Endothelial cell of umbilical vein (primary cell): ENCODE measurements at regions not wholly inside any gene's neighbourhood (a gene's known extent, or its start where the extent isn't known, plus 50 kb on each side); places are given as distances from the start of the nearest gene placed in this dataset.

ENCODE experiments used
- BruUV-seq: library from RNA; stranded (reverse); fragments of 400-500 nt; replicated peaks from 2 replicates; lab custom pipeline; 2021; lab: Mats Ljungman, UMichigan
- CTCF ChIA-PET: fragments of 300-600, 350-600 bp; sonication (Branson Sonifier 250); formaldehyde crosslinking; loops from one replicate; lab custom pipeline; 2021; ENCODE audit warnings: antibody characterized with exemption, inconsistent platforms; lab: Charles Lee
- POLR2A ChIA-PET: fragments of 300-600, 350-600 bp; sonication (Branson Sonifier 250); formaldehyde crosslinking; loops from one replicate; lab custom pipeline; 2021; ENCODE audit warnings: antibody characterized with exemption, inconsistent platforms; lab: Charles Lee
- DNase-seq: peaks from one replicate; pipeline ENCODE4 v3.0.0-alpha.2; 2011; ENCODE audit warnings: low read depth, low spot score
- FAIRE-seq: peaks from 2 replicates; lab custom pipeline; 2011; peaks lifted over from hg19 to GRCh38; lab: Jason Lieb, UNC
- H2AFZ ChIP-seq: 2 replicates; pipeline ENCODE4 v1.6.0; 2012; ENCODE audit warnings: low read depth, low read length, control low read depth, inconsistent platforms
- H3K27ac ChIP-seq: 2 replicates; pipeline ENCODE4 v1.5.1; 2011; ENCODE audit warnings: low read depth, mild to moderate bottlenecking, control low read depth, low read length, moderate library complexity; ENCODE audit not compliant: insufficient read depth
- H3K27me3 ChIP-seq, 2 experiments: 2 replicates each; pipeline versions ENCODE4 v1.6.0 to v1.6.1; 2011; ENCODE audit warnings: low read length in 2 of 2, mixed read lengths in 1 of 2; ENCODE audit not compliant: control insufficient read depth in 2 of 2, insufficient read depth in 2 of 2
- H3K36me3 ChIP-seq, 2 experiments: 2 replicates in 1 of 2; 3 replicates in 1 of 2; pipeline ENCODE4 v1.5.1; 2011; ENCODE audit warnings: low read length in 2 of 2, mild to moderate bottlenecking in 1 of 2, moderate library complexity in 1 of 2; ENCODE audit not compliant: control insufficient read depth in 2 of 2, insufficient read depth in 2 of 2; ENCODE audit errors: extremely low read depth in 1 of 2
- H3K4me1 ChIP-seq: 3 replicates; pipeline ENCODE4 v1.5.1; 2011; ENCODE audit warnings: mild to moderate bottlenecking, low read length; ENCODE audit not compliant: control insufficient read depth, insufficient read depth; ENCODE audit errors: extremely low read depth
- H3K4me2 ChIP-seq: 2 replicates; pipeline ENCODE4 v1.6.1; 2011; ENCODE audit warnings: low read length, control low read depth, mixed read lengths; ENCODE audit not compliant: insufficient read depth
- H3K4me3 ChIP-seq, 3 experiments: fragments of 200-600 bp in 1 of 3; sonication (generic), shearing (Covaris generic) in 1 of 3; replicated peaks in 1 of 3; 2 replicates each; pipeline ENCODE4 v1.5.1; 2011 to 2016; ENCODE audit warnings: control low read depth in 3 of 3, low read length in 3 of 3, mild to moderate bottlenecking in 2 of 3, inconsistent platforms in 1 of 3, low read depth in 1 of 3, moderate library complexity in 1 of 3; ENCODE audit not compliant: insufficient read depth in 1 of 3
- H3K79me2 ChIP-seq: 2 replicates; pipeline ENCODE4 v1.6.0; 2012; ENCODE audit warnings: low read length, inconsistent platforms; ENCODE audit not compliant: control insufficient read depth, insufficient read depth
- H3K9ac ChIP-seq: replicated peaks from 2 replicates; pipeline ENCODE3; 2011; ENCODE audit warnings: low read length, control low read depth; ENCODE audit not compliant: insufficient read depth; ENCODE audit errors: extremely low read depth
- H3K9me1 ChIP-seq: replicated peaks from 3 replicates; pipeline ENCODE4 v1.6.0; 2011; ENCODE audit warnings: mild to moderate bottlenecking, low read length; ENCODE audit not compliant: control insufficient read depth, insufficient read depth; ENCODE audit errors: extremely low read depth
- H3K9me3 ChIP-seq: replicated peaks from 2 replicates; pipeline ENCODE4 v1.5.1; 2012; ENCODE audit warnings: low read length, inconsistent platforms; ENCODE audit not compliant: control insufficient read depth, insufficient read depth
- H4K20me1 ChIP-seq: replicated peaks from 2 replicates; pipeline ENCODE3; 2011; ENCODE audit warnings: mild to moderate bottlenecking, low read length; ENCODE audit not compliant: control insufficient read depth, insufficient read depth; ENCODE audit errors: extremely low read depth
- CTCF ChIP-seq, 2 donors: IDR thresholded peaks; 1 replicate in 1 of 2; 2 replicates in 1 of 2; pipeline ENCODE4 v1.5.1; 2011; ENCODE audit warnings: low read length in 2 of 2, mild to moderate bottlenecking in 2 of 2, moderate library complexity in 2 of 2, control low read depth in 1 of 2, inconsistent platforms in 1 of 2, low read depth in 1 of 2; ENCODE audit not compliant: insufficient read depth in 1 of 2; ENCODE audit errors: extremely low read depth in 1 of 2
- EZH2 ChIP-seq: IDR thresholded peaks from 2 replicates; pipeline ENCODE4 v1.6.1; 2012; ENCODE audit warnings: borderline replicate concordance, low read depth, mild to moderate bottlenecking, moderate library complexity, low read length, inconsistent platforms; ENCODE audit not compliant: severe bottlenecking
- FOS ChIP-seq: IDR thresholded peaks from 2 replicates; pipeline ENCODE4 v1.6.1; 2011; ENCODE audit warnings: mild to moderate bottlenecking, low read length, moderate library complexity, borderline replicate concordance; ENCODE audit not compliant: insufficient read depth
- GATA2 ChIP-seq: IDR thresholded peaks from 2 replicates; pipeline ENCODE4 v1.7.0; 2011; ENCODE audit warnings: low read depth, mild to moderate bottlenecking, moderate library complexity, mixed read lengths, low read length; ENCODE audit not compliant: insufficient read length, insufficient read depth
- JUN ChIP-seq: IDR thresholded peaks from 2 replicates; pipeline ENCODE4 v1.6.1; 2011; ENCODE audit warnings: borderline replicate concordance, low read depth; ENCODE audit not compliant: insufficient read length, insufficient read depth
- MAX ChIP-seq: IDR thresholded peaks from 2 replicates; pipeline ENCODE4 v1.6.1; 2011; ENCODE audit not compliant: insufficient read depth, insufficient read length
- MYC ChIP-seq: IDR thresholded peaks from one replicate; pipeline ENCODE4 v1.6.1; 2011; ENCODE audit warnings: mild to moderate bottlenecking, low read depth, low read length
- POLR2A ChIP-seq: IDR thresholded peaks from 2 replicates; pipeline ENCODE4 v1.6.1; 2012; ENCODE audit warnings: low read depth, mild to moderate bottlenecking, control low read depth, low read length
- POLR2AphosphoS5 ChIP-seq: IDR thresholded peaks from 2 replicates; pipeline ENCODE4 v1.6.1; 2012; ENCODE audit warnings: low read depth, mild to moderate bottlenecking, control low read depth, low read length, moderate library complexity; ENCODE audit not compliant: insufficient read depth
- dilution Hi-C: fragments of 300-500 bp; cut with MboI; formaldehyde crosslinking; loops from one replicate; pipeline ENCODE4 v1.15.0; 2019; ENCODE audit warnings: low sequenced_read_pairs; ENCODE audit not compliant: extremely low pct_ligation_motif_present
- intact Hi-C: fragments of 100-400 bp; cut with micrococcal nuclease; formaldehyde crosslinking; loops from one replicate; pipeline ENCODE4 v1.10.0; 2022

- no peaks in the 10 kb centered on the region for H3K27me3 ChIP-seq
- no peak for FAIRE-seq
- no peaks in the 10 kb centered on the region for H3K9me1 ChIP-seq
- no peak overlapping the region for H3K4me2 ChIP-seq
- no TSS peak for BruUV-seq
- DNase-seq: no peak
- H3K9ac ChIP-seq: no peak overlapping the region
- no peaks in the 10 kb centered on the region for H3K9me3 ChIP-seq
- intact Hi-C loops: loop anchor here (2.0 kb wide), 1 partner anchor 63 kb away; no protein-coding TSS in a partner anchor
- CTCF ChIA-PET: interaction anchor here (1.4 to 1.6 kb wide), 2 partner anchors 31 to 659 kb away, joined by 6 to 7 read pairs; no protein-coding TSS in a partner anchor
- H3K79me2 ChIP-seq: no peaks in the 10 kb centered on the region
- no peaks in the 10 kb centered on the region for H4K20me1 ChIP-seq
- no peak overlapping the region for H3K27ac ChIP-seq
- H3K4me3 ChIP-seq: no peak overlapping the region
- dilution Hi-C loops: no loop called here
- H3K4me1 ChIP-seq: peaks cover 9% of the 10 kb centered on the region
- POLR2A ChIA-PET: no interaction called here
- no peak overlapping the region for H2AFZ ChIP-seq
- no peaks in the 10 kb centered on the region for H3K36me3 ChIP-seq
- TF ChIP-seq JUN: no peak
- no peak for TF ChIP-seq MAX
Observed at GRCh38 chr6:135567375-135568083, 70.0 kb upstream of the AHI1 start.

- Histone ChIP-seq H3K9me3 (no peaks in the 10 kb centered on the region), H3K9ac (no peak overlapping the region), H3K4me1 (peaks cover 9% of the 10 kb centered on the region), H3K4me2 (peak overlapping the region; percentile 46), H3K79me2 (no peaks in the 10 kb centered on the region), H3K9me1 (no peaks in the 10 kb centered on the region), H3K27me3 (no peaks in the 10 kb centered on the region), H2AFZ (no peak overlapping the region), H3K27ac (no peak overlapping the region), H3K4me3 (no peak overlapping the region), H3K36me3 (no peaks in the 10 kb centered on the region), H4K20me1 (no peaks in the 10 kb centered on the region)
- CTCF ChIA-PET: interaction anchor here (0.6 to 1.6 kb wide), 11 partner anchors 12 to 999 kb away, joined by 3 to 7 read pairs (median 3); no protein-coding TSS in a partner anchor
- dilution Hi-C loops: no loop called here
- intact Hi-C loops: loop anchor here (2.0 kb wide), 1 partner anchor 62 kb away; no protein-coding TSS in a partner anchor
- no TSS peak for BruUV-seq
- DNase-seq (peak; percentile 93), FAIRE-seq (peak; percentile 95)
- TF ChIP-seq MYC (no peak), POLR2AphosphoS5 (peak; percentile 52), POLR2A (no peak), CTCF (IDR thresholded peaks at IDR 0.05; ENCODE audit: extremely low read depth in 1 of 2, insufficient read depth in 1 of 2, low read depth in 1 of 2, low read length in 2 of 2) (no peak), JUN (peak; percentile 37), GATA2 (peak; percentile 92), EZH2 (no peak), FOS (peak; percentile 24), MAX (peak; percentile 81)
- POLR2A ChIA-PET: interaction anchor here (0.6 to 1.0 kb wide), 2 partner anchors 100 to 870 kb away, joined by 3 read pairs; no protein-coding TSS in a partner anchor
Observed at GRCh38 chr6:135568379-135568778, 70.8 kb upstream of the AHI1 start.
